CD4-positive, alpha-beta memory T cell (primary cell): ENCODE measurements at regions not wholly inside any gene's neighbourhood (a gene's known extent, or its start where the extent isn't known, plus 50 kb on each side); places are given as distances from the start of the nearest gene placed in this dataset.

Source experiments
- CTCF ChIA-PET: fragments of 350-600 bp; sonication (Branson Sonifier 250); formaldehyde crosslinking; loops from one replicate; lab custom pipeline; 2021; ENCODE audit warnings: inconsistent platforms; ENCODE audit not compliant: partially characterized antibody; lab: Charles Lee
- POLR2A ChIA-PET: fragments of 350-600 bp; sonication (Branson Sonifier 250); formaldehyde crosslinking; loops from one replicate; lab custom pipeline; 2021; ENCODE audit not compliant: partially characterized antibody; lab: Charles Lee
- DNase-seq, 5 donors: peaks; one replicate each; pipeline versions ENCODE4 v3.0.0 to v3.0.0-alpha.2; 2020 to 2022; ENCODE audit warnings: mixed read lengths in 1 of 5
- H3K27ac ChIP-seq: one replicate; pipeline ENCODE4 v1.7.0; 2013; ENCODE audit warnings: low read depth, low read length
- H3K27me3 ChIP-seq: 2 replicates; pipeline ENCODE4 v1.7.0; 2013; ENCODE audit warnings: mild to moderate bottlenecking, low read length, moderate library complexity; ENCODE audit not compliant: insufficient read depth
- H3K36me3 ChIP-seq: 2 replicates; pipeline ENCODE4 v1.7.0; 2013; ENCODE audit warnings: mild to moderate bottlenecking, low read length, moderate library complexity; ENCODE audit not compliant: insufficient read depth
- H3K4me1 ChIP-seq: 2 replicates; pipeline ENCODE4 v1.7.0; 2013; ENCODE audit warnings: mild to moderate bottlenecking, low read length, moderate library complexity; ENCODE audit not compliant: insufficient read depth
- H3K4me3 ChIP-seq, 2 donors: one replicate each; pipeline ENCODE4 v1.7.0; 2013; ENCODE audit warnings: low read length in 2 of 2, mild to moderate bottlenecking in 1 of 2
- H3K9me3 ChIP-seq, 2 donors: one replicate each; pipeline ENCODE4 v1.7.0; 2013; ENCODE audit warnings: low read length in 2 of 2, control low read depth in 1 of 2; ENCODE audit not compliant: control insufficient read depth in 1 of 2
- H3K27ac Mint-ChIP-seq, 7 donors: one replicate each; pipeline ENCODE4 v1.8.0; 2020 to 2021; ENCODE audit warnings: mixed read lengths in 7 of 7, mild to moderate bottlenecking in 6 of 7, inconsistent platforms in 3 of 7, moderate library complexity in 3 of 7
- H3K27me3 Mint-ChIP-seq, 2 donors: one replicate each; pipeline ENCODE4 v1.8.0; 2020 to 2021; ENCODE audit warnings: mixed read lengths in 2 of 2
- H3K36me3 Mint-ChIP-seq, 2 donors: one replicate each; pipeline ENCODE4 v1.8.0; 2020 to 2021; ENCODE audit warnings: mixed read lengths in 2 of 2, inconsistent platforms in 1 of 2, mild to moderate bottlenecking in 1 of 2
- H3K4me1 Mint-ChIP-seq, 4 donors: one replicate each; pipeline ENCODE4 v1.8.0; 2020 to 2021; ENCODE audit warnings: mixed read lengths in 4 of 4, mild to moderate bottlenecking in 1 of 4
- H3K4me3 Mint-ChIP-seq, 8 donors: one replicate each; pipeline ENCODE4 v1.8.0; 2020 to 2021; ENCODE audit warnings: mixed read lengths in 8 of 8, mild to moderate bottlenecking in 7 of 8, moderate library complexity in 6 of 8, inconsistent platforms in 3 of 8
- H3K9me3 Mint-ChIP-seq, 8 donors: one replicate each; pipeline ENCODE4 v1.8.0; 2020 to 2021; ENCODE audit warnings: mixed read lengths in 8 of 8, mild to moderate bottlenecking in 5 of 8, inconsistent platforms in 3 of 8, moderate library complexity in 1 of 8
- intact Hi-C: fragments of 100-400 bp; cut with micrococcal nuclease; formaldehyde crosslinking; loops from one replicate; pipeline ENCODE4 v1.15.1; 2023

- intact Hi-C loops: no loop called here
- no peaks in the 10 kb centered on the region for H3K9me3 ChIP-seq
- H3K36me3 ChIP-seq: no peaks in the 10 kb centered on the region
- CTCF ChIA-PET: interaction anchor here (1.2 kb wide), 1 partner anchor 49 kb away, joined by 3 read pairs; no protein-coding TSS in a partner anchor
- POLR2A ChIA-PET: no interaction called here
- no peak for DNase-seq
- Mint-ChIP-seq H3K4me1 (no peaks in the 10 kb centered on the region), H3K9me3 (no peaks in the 10 kb centered on the region), H3K36me3 (no peaks in the 10 kb centered on the region), H3K27ac (no peak overlapping the region), H3K27me3 (peaks cover 19 to 28% of the 10 kb centered on the region in 2 donors), H3K4me3 (no peak overlapping the region)
- H3K27ac ChIP-seq: no peak overlapping the region
- H3K27me3 ChIP-seq: peaks cover 7% of the 10 kb centered on the region
- H3K4me1 ChIP-seq: no peaks in the 10 kb centered on the region
- no peak overlapping the region for H3K4me3 ChIP-seq
Measured at GRCh38 chr9:38137342-38137741, 68.3 kb upstream of the SHB start.

DNA sequence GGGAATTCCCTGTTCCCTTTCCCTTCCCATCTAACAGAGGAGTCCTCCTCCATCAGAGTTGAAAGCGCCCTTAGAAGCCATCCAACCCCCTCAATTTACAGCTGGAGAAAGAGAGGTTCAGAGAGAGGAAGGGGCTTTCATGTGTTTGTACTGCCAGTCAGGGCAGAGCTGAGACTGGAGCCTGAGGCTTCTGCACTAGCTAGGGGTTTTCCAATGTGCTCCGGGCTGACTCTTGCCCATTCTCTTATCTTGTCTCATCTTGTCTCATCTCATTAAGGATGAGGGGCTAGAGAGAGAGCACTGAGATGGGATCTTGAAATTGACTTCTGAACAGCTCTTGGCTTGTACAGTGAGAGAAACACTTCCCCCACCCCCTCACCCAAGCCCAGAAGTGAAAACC is 67.4 kb upstream of the SHB start:
- Histone ChIP-seq H3K4me1 (no peaks in the 10 kb centered on the region), H3K4me3 (no peak overlapping the region), H3K27me3 (peaks cover 7% of the 10 kb centered on the region), H3K9me3 (no peaks in the 10 kb centered on the region), H3K27ac (no peak overlapping the region), H3K36me3 (no peaks in the 10 kb centered on the region)
- intact Hi-C loops: no loop called here
- Mint-ChIP-seq H3K9me3 (no peaks in the 10 kb centered on the region), H3K27ac (no peak overlapping the region), H3K27me3 (peaks cover 12 to 26% of the 10 kb centered on the region in 2 donors), H3K36me3 (no peaks in the 10 kb centered on the region), H3K4me3 (no peak overlapping the region), H3K4me1 (no peaks in the 10 kb centered on the region)
- ChIA-PET CTCF (interaction anchor here (0.6 kb wide), 1 partner anchor 25 kb away, joined by 3 read pairs; no protein-coding TSS in a partner anchor), POLR2A (no interaction called here)
- no peak for DNase-seq

GRCh38 chr9:38134611-38135237 is 65.7 kb upstream of the SHB start:
- ChIA-PET CTCF (no interaction called here), POLR2A (no interaction called here)
- H3K36me3 ChIP-seq: no peaks in the 10 kb centered on the region
- intact Hi-C loops: no loop called here
- Mint-ChIP-seq H3K36me3 (no peaks in the 10 kb centered on the region), H3K4me3 (no peak overlapping the region), H3K27ac (no peak overlapping the region), H3K4me1 (no peaks in the 10 kb centered on the region), H3K27me3 (peaks cover 10 to 14% of the 10 kb centered on the region in 2 donors), H3K9me3 (no peaks in the 10 kb centered on the region)
- no peaks in the 10 kb centered on the region for H3K4me1 ChIP-seq
- no peak overlapping the region for H3K27ac ChIP-seq
- H3K9me3 ChIP-seq: no peaks in the 10 kb centered on the region
- no peak for DNase-seq
- peaks cover 7% of the 10 kb centered on the region for H3K27me3 ChIP-seq
- H3K4me3 ChIP-seq: no peak overlapping the region

DNA sequence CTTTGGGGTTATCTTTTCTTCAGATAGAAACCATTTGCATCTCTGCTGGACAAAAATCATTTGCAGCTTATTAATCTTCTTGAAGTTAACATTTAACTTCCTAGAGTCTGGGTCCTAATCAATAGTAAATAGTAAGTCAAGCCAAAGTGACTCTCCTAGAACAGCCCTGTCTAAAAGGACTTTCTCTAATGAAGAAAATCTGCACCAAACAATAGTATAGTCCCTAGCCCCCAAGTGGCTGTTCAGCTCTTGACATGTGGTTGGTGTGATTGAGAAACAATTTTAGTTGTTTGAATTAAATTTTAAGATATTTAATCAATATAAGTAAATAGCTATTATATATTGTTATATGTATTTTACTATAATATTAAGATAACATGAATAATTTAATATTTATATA is 64.6 kb upstream of the SHB start:
- no peak for DNase-seq
- Mint-ChIP-seq H3K9me3 (no peaks in the 10 kb centered on the region), H3K36me3 (no peaks in the 10 kb centered on the region), H3K4me1 (no peaks in the 10 kb centered on the region), H3K27me3 (peaks cover 7 to 11% of the 10 kb centered on the region in 2 donors), H3K4me3 (no peak overlapping the region), H3K27ac (no peak overlapping the region)
- H3K36me3 ChIP-seq: no peaks in the 10 kb centered on the region
- H3K27ac ChIP-seq: no peak overlapping the region
- intact Hi-C loops: no loop called here
- H3K4me3 ChIP-seq: no peak overlapping the region
- peaks cover 7% of the 10 kb centered on the region for H3K27me3 ChIP-seq
- ChIA-PET CTCF (interaction anchor here (0.7 kb wide), 1 partner anchor 18 kb away, joined by 4 read pairs; no protein-coding TSS in a partner anchor), POLR2A (no interaction called here)
- no peaks in the 10 kb centered on the region for H3K9me3 ChIP-seq
- no peaks in the 10 kb centered on the region for H3K4me1 ChIP-seq

DNA sequence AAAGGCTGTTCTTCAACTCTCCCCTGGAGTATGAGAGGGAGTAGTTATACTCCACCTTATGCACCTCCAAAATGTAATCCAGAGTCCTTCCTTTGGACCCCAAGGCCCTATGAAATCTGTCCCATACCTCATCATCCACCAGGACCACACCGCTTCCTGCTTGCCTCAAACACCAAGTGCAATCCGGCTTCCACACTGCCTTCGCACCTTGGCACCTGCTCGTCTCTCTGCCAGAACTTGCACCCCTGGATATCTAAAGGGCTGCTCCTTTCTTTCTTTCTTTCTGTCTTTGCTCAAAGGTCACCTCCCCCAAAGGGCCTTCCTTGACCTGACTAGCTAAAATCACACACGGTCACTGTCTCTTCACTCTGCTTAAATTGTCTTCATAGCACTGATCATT is 63.9 kb upstream of the SHB start:
- CTCF ChIA-PET: interaction anchor here (0.7 kb wide), 1 partner anchor 17 kb away, joined by 4 read pairs; no protein-coding TSS in a partner anchor

GRCh38 chr9:38131729-38132128 is 62.7 kb upstream of the SHB start:
- H3K9me3 Mint-ChIP-seq: no peaks in the 10 kb centered on the region
- Histone ChIP-seq H3K4me3 (no peak overlapping the region), H3K4me1 (no peaks in the 10 kb centered on the region), H3K27me3 (no peaks in the 10 kb centered on the region), H3K9me3 (no peaks in the 10 kb centered on the region), H3K36me3 (no peaks in the 10 kb centered on the region), H3K27ac (no peak overlapping the region)
- H3K27me3 Mint-ChIP-seq: peaks cover 4 to 7% of the 10 kb centered on the region in 2 donors
- ChIA-PET CTCF (no interaction called here), POLR2A (no interaction called here)
- no peak overlapping the region for H3K4me3 Mint-ChIP-seq
- H3K27ac Mint-ChIP-seq: no peak overlapping the region
- DNase-seq: no peak
- H3K36me3 Mint-ChIP-seq: no peaks in the 10 kb centered on the region
- intact Hi-C loops: no loop called here
- H3K4me1 Mint-ChIP-seq: no peaks in the 10 kb centered on the region

More for the DNA sequence above, 63.9 kb upstream of the SHB start:
- H3K36me3 ChIP-seq: no peaks in the 10 kb centered on the region
- POLR2A ChIA-PET: no interaction called here
- no peaks in the 10 kb centered on the region for H3K9me3 Mint-ChIP-seq
- H3K4me3 ChIP-seq: no peak overlapping the region
- H3K36me3 Mint-ChIP-seq: no peaks in the 10 kb centered on the region
- intact Hi-C loops: no loop called here
- H3K27ac ChIP-seq: no peak overlapping the region
- no peak overlapping the region for H3K4me3 Mint-ChIP-seq
- no peak overlapping the region for H3K27ac Mint-ChIP-seq
- DNase-seq: no peak
- peaks cover 4% of the 10 kb centered on the region for H3K27me3 ChIP-seq
- no peaks in the 10 kb centered on the region for H3K9me3 ChIP-seq
- peaks cover 7 to 11% of the 10 kb centered on the region in 2 donors for H3K27me3 Mint-ChIP-seq
- H3K4me1 ChIP-seq: no peaks in the 10 kb centered on the region
- no peaks in the 10 kb centered on the region for H3K4me1 Mint-ChIP-seq

GRCh38 chr9:38130724-38131123 is 61.7 kb upstream of the SHB start:
- Histone ChIP-seq H3K4me3 (no peak overlapping the region), H3K4me1 (no peaks in the 10 kb centered on the region), H3K36me3 (no peaks in the 10 kb centered on the region), H3K27me3 (no peaks in the 10 kb centered on the region), H3K9me3 (no peaks in the 10 kb centered on the region), H3K27ac (no peak overlapping the region)
- Mint-ChIP-seq H3K4me3 (no peak overlapping the region), H3K27ac (no peak overlapping the region), H3K36me3 (no peaks in the 10 kb centered on the region), H3K27me3 (peaks cover 13 to 14% of the 10 kb centered on the region in 2 donors), H3K4me1 (no peaks in the 10 kb centered on the region), H3K9me3 (no peaks in the 10 kb centered on the region)
- no peak for DNase-seq
- intact Hi-C loops: no loop called here
- POLR2A ChIA-PET: no interaction called here
- CTCF ChIA-PET: no interaction called here
